ENCODE measurements at regions not wholly inside any gene's neighbourhood (a gene's known extent, or its start where the extent isn't known, plus 50 kb on each side); places are given as distances from the start of the nearest gene placed in this dataset.

GRCh38 chr2:145086910-145087309 lies 567.0 kb upstream of the ZEB2 start:
- no peaks in the 10 kb centered on the region for H3K4me1 ChIP-seq (ENCODE audit: control insufficient read depth in 3 of 3, insufficient read depth in 2 of 3, low read depth in 1 of 3, low read length in 2 of 3)
- FAIRE-seq: no peak
- no peaks in the 10 kb centered on the region for H3K36me3 ChIP-seq (ENCODE audit: control insufficient read depth in 3 of 3, insufficient read depth in 2 of 3, low read depth in 1 of 3, low read length in 3 of 3)
- H3K27ac ChIP-seq (ENCODE audit: low read depth in 1 of 3, low read length in 2 of 3): no peak overlapping the region
- H3K27me3 ChIP-seq (ENCODE audit: control insufficient read depth in 3 of 3, insufficient read depth in 3 of 3, low read length in 3 of 3): no peaks in the 10 kb centered on the region
- no peak overlapping the region for H3K4me3 ChIP-seq (ENCODE audit: low read depth in 1 of 3, low read length in 3 of 3)
- no peak for DNase-seq
- H3K9me3 ChIP-seq (ENCODE audit: control insufficient read depth in 2 of 2, insufficient read depth in 1 of 2, low read depth in 1 of 2, low read length in 1 of 2): no peaks in the 10 kb centered on the region
- 72 to 82% (median 79%) methylated on average over 3 of the region's 3 CpGs for WGBS, 3 donors

- Histone ChIP-seq H3K27ac (ENCODE audit: low read depth in 1 of 3, low read length in 2 of 3) (no peak overlapping the region), H3K4me3 (ENCODE audit: low read depth in 1 of 3, low read length in 3 of 3) (no peak overlapping the region), H3K9me3 (ENCODE audit: control insufficient read depth in 2 of 2, insufficient read depth in 1 of 2, low read depth in 1 of 2, low read length in 1 of 2) (no peaks in the 10 kb centered on the region), H3K27me3 (ENCODE audit: control insufficient read depth in 3 of 3, insufficient read depth in 3 of 3, low read length in 3 of 3) (no peaks in the 10 kb centered on the region), H3K36me3 (ENCODE audit: control insufficient read depth in 3 of 3, insufficient read depth in 2 of 3, low read depth in 1 of 3, low read length in 3 of 3) (no peaks in the 10 kb centered on the region), H3K4me1 (ENCODE audit: control insufficient read depth in 3 of 3, insufficient read depth in 2 of 3, low read depth in 1 of 3, low read length in 2 of 3) (no peaks in the 10 kb centered on the region)
- WGBS, 3 donors: 73 to 90% (median 80%) methylated on average over 3 of the region's 3 CpGs
- DNase-seq (no peak), FAIRE-seq (no peak)
Observed at GRCh38 chr2:145085612-145086011, 565.7 kb upstream of the ZEB2 start.

- 40 to 49% (median 48%) methylated on average over 1 of the region's 1 CpG for WGBS, 3 donors
- Histone ChIP-seq H3K4me3 (ENCODE audit: low read depth in 1 of 3, low read length in 3 of 3) (no peak overlapping the region), H3K27me3 (ENCODE audit: control insufficient read depth in 3 of 3, insufficient read depth in 3 of 3, low read length in 3 of 3) (no peaks in the 10 kb centered on the region), H3K9me3 (ENCODE audit: control insufficient read depth in 2 of 2, insufficient read depth in 1 of 2, low read depth in 1 of 2, low read length in 1 of 2) (no peaks in the 10 kb centered on the region), H3K36me3 (ENCODE audit: control insufficient read depth in 3 of 3, insufficient read depth in 2 of 3, low read depth in 1 of 3, low read length in 3 of 3) (no peaks in the 10 kb centered on the region), H3K27ac (ENCODE audit: low read depth in 1 of 3, low read length in 2 of 3) (no peak overlapping the region), H3K4me1 (ENCODE audit: control insufficient read depth in 3 of 3, insufficient read depth in 2 of 3, low read depth in 1 of 3, low read length in 2 of 3) (peaks cover 0 to 3% (median 0%) of the 10 kb centered on the region in 3 donors)
- DNase-seq (no peak), FAIRE-seq (no peak)
Observed at GRCh38 chr2:145080426-145080825, 560.5 kb upstream of the ZEB2 start.

- no peak for FAIRE-seq
- Histone ChIP-seq H3K27me3 (ENCODE audit: control insufficient read depth in 3 of 3, insufficient read depth in 3 of 3, low read length in 3 of 3) (no peaks in the 10 kb centered on the region), H3K4me1 (ENCODE audit: control insufficient read depth in 3 of 3, insufficient read depth in 2 of 3, low read depth in 1 of 3, low read length in 2 of 3) (peaks cover 0 to 3% (median 0%) of the 10 kb centered on the region in 3 donors), H3K4me3 (ENCODE audit: low read depth in 1 of 3, low read length in 3 of 3) (no peak overlapping the region), H3K36me3 (ENCODE audit: control insufficient read depth in 3 of 3, insufficient read depth in 2 of 3, low read depth in 1 of 3, low read length in 3 of 3) (no peaks in the 10 kb centered on the region), H3K27ac (ENCODE audit: low read depth in 1 of 3, low read length in 2 of 3) (no peak overlapping the region), H3K9me3 (ENCODE audit: control insufficient read depth in 2 of 2, insufficient read depth in 1 of 2, low read depth in 1 of 2, low read length in 1 of 2) (no peaks in the 10 kb centered on the region)
- DNase-seq: no peak
- WGBS, 3 donors: 88 to 96% (median 91%) methylated on average over 1 of the region's 1 CpG
Observed at GRCh38 chr2:145079641-145080040, 559.7 kb upstream of the ZEB2 start.

- H3K4me1 ChIP-seq (ENCODE audit: control insufficient read depth in 3 of 3, insufficient read depth in 2 of 3, low read depth in 1 of 3, low read length in 2 of 3): peaks cover 0 to 3% (median 0%) of the 10 kb centered on the region in 3 donors
- WGBS, 3 donors: 74 to 89% (median 87%) methylated on average over 1 of the region's 1 CpG
- FAIRE-seq: no peak
Observed at GRCh38 chr2:145078923-145079322, 559.0 kb upstream of the ZEB2 start.

GRCh38 chr2:145076085-145076484 lies 556.2 kb upstream of the ZEB2 start:
- Histone ChIP-seq H3K27me3 (ENCODE audit: control insufficient read depth in 3 of 3, insufficient read depth in 3 of 3, low read length in 3 of 3) (no peaks in the 10 kb centered on the region), H3K4me3 (ENCODE audit: low read depth in 1 of 3, low read length in 3 of 3) (no peak overlapping the region), H3K27ac (ENCODE audit: low read depth in 1 of 3, low read length in 2 of 3) (no peak overlapping the region), H3K36me3 (ENCODE audit: control insufficient read depth in 3 of 3, insufficient read depth in 2 of 3, low read depth in 1 of 3, low read length in 3 of 3) (no peaks in the 10 kb centered on the region), H3K4me1 (ENCODE audit: control insufficient read depth in 3 of 3, insufficient read depth in 2 of 3, low read depth in 1 of 3, low read length in 2 of 3) (peaks cover 0 to 3% (median 0%) of the 10 kb centered on the region in 3 donors), H3K9me3 (ENCODE audit: control insufficient read depth in 2 of 2, insufficient read depth in 1 of 2, low read depth in 1 of 2, low read length in 1 of 2) (no peaks in the 10 kb centered on the region)
- no peak for FAIRE-seq
- 15 to 49% (median 33%) methylated on average over 1 of the region's 1 CpG for WGBS, 3 donors
- peak in 1 of 2 donors; percentile 42 for DNase-seq

More at GRCh38 chr2:145078923-145079322, 559.0 kb upstream of the ZEB2 start:
- H3K27ac ChIP-seq (ENCODE audit: low read depth in 1 of 3, low read length in 2 of 3): no peak overlapping the region
- H3K36me3 ChIP-seq (ENCODE audit: control insufficient read depth in 3 of 3, insufficient read depth in 2 of 3, low read depth in 1 of 3, low read length in 3 of 3): no peaks in the 10 kb centered on the region
- no peak overlapping the region for H3K4me3 ChIP-seq (ENCODE audit: low read depth in 1 of 3, low read length in 3 of 3)
- no peak for DNase-seq
- no peaks in the 10 kb centered on the region for H3K9me3 ChIP-seq (ENCODE audit: control insufficient read depth in 2 of 2, insufficient read depth in 1 of 2, low read depth in 1 of 2, low read length in 1 of 2)
- no peaks in the 10 kb centered on the region for H3K27me3 ChIP-seq (ENCODE audit: control insufficient read depth in 3 of 3, insufficient read depth in 3 of 3, low read length in 3 of 3)

- Histone ChIP-seq H3K36me3 (ENCODE audit: control insufficient read depth in 3 of 3, insufficient read depth in 2 of 3, low read depth in 1 of 3, low read length in 3 of 3) (no peaks in the 10 kb centered on the region), H3K27ac (ENCODE audit: low read depth in 1 of 3, low read length in 2 of 3) (no peak overlapping the region), H3K9me3 (ENCODE audit: control insufficient read depth in 2 of 2, insufficient read depth in 1 of 2, low read depth in 1 of 2, low read length in 1 of 2) (no peaks in the 10 kb centered on the region), H3K4me1 (ENCODE audit: control insufficient read depth in 3 of 3, insufficient read depth in 2 of 3, low read depth in 1 of 3, low read length in 2 of 3) (peaks cover 0 to 3% (median 0%) of the 10 kb centered on the region in 3 donors), H3K4me3 (ENCODE audit: low read depth in 1 of 3, low read length in 3 of 3) (no peak overlapping the region), H3K27me3 (ENCODE audit: control insufficient read depth in 3 of 3, insufficient read depth in 3 of 3, low read length in 3 of 3) (no peaks in the 10 kb centered on the region)
- FAIRE-seq (peak; percentile 33), DNase-seq (no peak)
- 60 to 82% (median 63%) methylated on average over 1 of the region's 1 CpG for WGBS, 3 donors
Observed at GRCh38 chr2:145075454-145076062, 555.6 kb upstream of the ZEB2 start.

- H3K36me3 ChIP-seq (ENCODE audit: control insufficient read depth in 3 of 3, insufficient read depth in 2 of 3, low read depth in 1 of 3, low read length in 3 of 3): no peaks in the 10 kb centered on the region
- DNase-seq (no peak), FAIRE-seq (no peak)
- no peak overlapping the region for H3K4me3 ChIP-seq (ENCODE audit: low read depth in 1 of 3, low read length in 3 of 3)
- H3K9me3 ChIP-seq (ENCODE audit: control insufficient read depth in 2 of 2, insufficient read depth in 1 of 2, low read depth in 1 of 2, low read length in 1 of 2): peaks cover 0 to 3% of the 10 kb centered on the region in 2 donors
- H3K4me1 ChIP-seq (ENCODE audit: control insufficient read depth in 3 of 3, insufficient read depth in 2 of 3, low read depth in 1 of 3, low read length in 2 of 3): peaks cover 0 to 2% (median 0%) of the 10 kb centered on the region in 3 donors
- no peaks in the 10 kb centered on the region for H3K27me3 ChIP-seq (ENCODE audit: control insufficient read depth in 3 of 3, insufficient read depth in 3 of 3, low read length in 3 of 3)
- H3K27ac ChIP-seq (ENCODE audit: low read depth in 1 of 3, low read length in 2 of 3): no peak overlapping the region
Observed at GRCh38 chr2:145070703-145071102, 550.8 kb upstream of the ZEB2 start.

- Histone ChIP-seq H3K27me3 (ENCODE audit: control insufficient read depth in 3 of 3, insufficient read depth in 3 of 3, low read length in 3 of 3) (no peaks in the 10 kb centered on the region), H3K4me1 (ENCODE audit: control insufficient read depth in 3 of 3, insufficient read depth in 2 of 3, low read depth in 1 of 3, low read length in 2 of 3) (no peaks in the 10 kb centered on the region), H3K36me3 (ENCODE audit: control insufficient read depth in 3 of 3, insufficient read depth in 2 of 3, low read depth in 1 of 3, low read length in 3 of 3) (no peaks in the 10 kb centered on the region), H3K4me3 (ENCODE audit: low read depth in 1 of 3, low read length in 3 of 3) (no peak overlapping the region), H3K27ac (ENCODE audit: low read depth in 1 of 3, low read length in 2 of 3) (no peak overlapping the region), H3K9me3 (ENCODE audit: control insufficient read depth in 2 of 2, insufficient read depth in 1 of 2, low read depth in 1 of 2, low read length in 1 of 2) (peaks cover 0 to 3% of the 10 kb centered on the region in 2 donors)
- no peak for DNase-seq
- no peak for FAIRE-seq
- WGBS, 3 donors: 70 to 75% (median 73%) methylated on average over 2 of the region's 2 CpGs
Observed at GRCh38 chr2:145068509-145068908, 548.6 kb upstream of the ZEB2 start.
